ENCODE measurements at regions not wholly inside any gene's neighbourhood (a gene's known extent, or its start where the extent isn't known, plus 50 kb on each side); places are given as distances from the start of the nearest gene placed in this dataset.

DNA sequence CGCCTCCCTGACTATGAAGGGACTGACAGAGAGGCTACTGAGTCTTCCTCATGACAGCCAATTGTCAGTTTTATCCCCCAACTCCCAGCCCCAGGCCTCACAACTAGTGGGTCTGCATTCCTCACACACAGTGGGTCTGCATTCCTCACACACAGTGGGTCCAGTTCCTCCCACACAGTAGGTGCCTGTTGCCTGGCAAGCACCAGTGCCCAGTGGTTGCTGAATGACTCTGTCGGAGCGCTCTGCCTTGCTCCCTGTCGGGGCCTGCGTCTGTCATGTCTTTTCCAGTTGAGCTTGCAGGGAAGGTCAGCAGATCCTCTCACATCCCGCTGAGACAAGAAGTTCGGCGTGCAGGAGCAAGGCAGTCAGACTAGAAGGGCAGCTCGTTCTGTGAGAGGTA is 590.0 kb upstream of the MKI67 start:
- no peaks in the 10 kb centered on the region for H3K4me1 ChIP-seq (ENCODE audit: insufficient read depth, low read length)
- no peaks in the 10 kb centered on the region for H3K27me3 ChIP-seq (ENCODE audit: low read length)
- H3K4me2 ChIP-seq (ENCODE audit: low read length): no peak overlapping the region
- H3K36me3 ChIP-seq (ENCODE audit: low read depth, low read length): no peaks in the 10 kb centered on the region
- ATAC-seq (no peak), DNase-seq (no peak)
- TF ChIP-seq EZH2 (IDR thresholded peaks at IDR 0.05; ENCODE audit: low read length, unreplicated experiment): no peak
- TF ChIP-seq EZH2phosphoT487 (IDR thresholded peaks at IDR 0.05; ENCODE audit: borderline replicate concordance, low read length): no peak
- TF ChIP-seq, protein P1, sequence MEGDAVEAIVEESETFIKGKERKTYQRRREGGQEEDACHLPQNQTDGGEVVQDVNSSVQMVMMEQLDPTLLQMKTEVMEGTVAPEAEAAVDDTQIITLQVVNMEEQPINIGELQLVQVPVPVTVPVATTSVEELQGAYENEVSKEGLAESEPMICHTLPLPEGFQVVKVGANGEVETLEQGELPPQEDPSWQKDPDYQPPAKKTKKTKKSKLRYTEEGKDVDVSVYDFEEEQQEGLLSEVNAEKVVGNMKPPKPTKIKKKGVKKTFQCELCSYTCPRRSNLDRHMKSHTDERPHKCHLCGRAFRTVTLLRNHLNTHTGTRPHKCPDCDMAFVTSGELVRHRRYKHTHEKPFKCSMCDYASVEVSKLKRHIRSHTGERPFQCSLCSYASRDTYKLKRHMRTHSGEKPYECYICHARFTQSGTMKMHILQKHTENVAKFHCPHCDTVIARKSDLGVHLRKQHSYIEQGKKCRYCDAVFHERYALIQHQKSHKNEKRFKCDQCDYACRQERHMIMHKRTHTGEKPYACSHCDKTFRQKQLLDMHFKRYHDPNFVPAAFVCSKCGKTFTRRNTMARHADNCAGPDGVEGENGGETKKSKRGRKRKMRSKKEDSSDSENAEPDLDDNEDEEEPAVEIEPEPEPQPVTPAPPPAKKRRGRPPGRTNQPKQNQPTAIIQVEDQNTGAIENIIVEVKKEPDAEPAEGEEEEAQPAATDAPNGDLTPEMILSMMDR (conservative IDR thresholded peaks at IDR 0.05; ENCODE audit: low read depth, low read length): no peak
- no peaks in the 10 kb centered on the region for H3K9me3 ChIP-seq (ENCODE audit: low read length)
- H3K9ac ChIP-seq (ENCODE audit: low read length): no peak overlapping the region
- H3K9me2 ChIP-seq (replicated peaks; ENCODE audit: low read length): no peaks in the 10 kb centered on the region
- BruUV-seq (replicated peaks): no TSS peak
- ChIA-PET POLR2A (ENCODE audit: unreplicated experiment) (no interaction called here), CTCF (no interaction called here)
- no peaks in the 10 kb centered on the region for H4K20me1 ChIP-seq (ENCODE audit: low read length)
- H3K79me2 ChIP-seq (ENCODE audit: low read length): no peaks in the 10 kb centered on the region
- H2AFZ ChIP-seq (ENCODE audit: low read length): no peak overlapping the region
- intact Hi-C loops (cut with micrococcal nuclease): no loop called here
- no peak overlapping the region for H3K27ac ChIP-seq (ENCODE audit: low read length)
- no peak overlapping the region for H3K4me3 ChIP-seq (ENCODE audit: low read length)
- no peaks in the 10 kb centered on the region for H3F3A ChIP-seq (ENCODE audit: low read length, unreplicated experiment)

GRCh38 chr10:128721963-128722445 is 595.8 kb upstream of the MKI67 start:
- no peaks in the 10 kb centered on the region for H4K20me1 ChIP-seq (ENCODE audit: low read length)
- intact Hi-C loops (cut with micrococcal nuclease): no loop called here
- TF ChIP-seq EZH2phosphoT487 (IDR thresholded peaks at IDR 0.05; ENCODE audit: borderline replicate concordance, low read length) (no peak), EZH2 (IDR thresholded peaks at IDR 0.05; ENCODE audit: low read length, unreplicated experiment) (no peak)
- TF ChIP-seq, protein P1 (conservative IDR thresholded peaks at IDR 0.05; ENCODE audit: low read depth, low read length): no peak
- H3K4me3 ChIP-seq (ENCODE audit: low read length): no peak overlapping the region
- H3K4me2 ChIP-seq (ENCODE audit: low read length): no peak overlapping the region
- no peaks in the 10 kb centered on the region for H3K36me3 ChIP-seq (ENCODE audit: low read depth, low read length)
- CTCF ChIA-PET: no interaction called here
- no peaks in the 10 kb centered on the region for H3F3A ChIP-seq (ENCODE audit: low read length, unreplicated experiment)
- ATAC-seq (no peak), DNase-seq (no peak)
- no peak overlapping the region for H3K9ac ChIP-seq (ENCODE audit: low read length)
- H3K9me3 ChIP-seq (ENCODE audit: low read length): no peaks in the 10 kb centered on the region
- H3K9me2 ChIP-seq (replicated peaks; ENCODE audit: low read length): no peaks in the 10 kb centered on the region
- H3K79me2 ChIP-seq (ENCODE audit: low read length): no peaks in the 10 kb centered on the region
- no peaks in the 10 kb centered on the region for H3K27me3 ChIP-seq (ENCODE audit: low read length)
- no peaks in the 10 kb centered on the region for H3K4me1 ChIP-seq (ENCODE audit: insufficient read depth, low read length)
- no peak overlapping the region for H3K27ac ChIP-seq (ENCODE audit: low read length)
- H2AFZ ChIP-seq (ENCODE audit: low read length): no peak overlapping the region
- POLR2A ChIA-PET (ENCODE audit: unreplicated experiment): no interaction called here
- no TSS peak for BruUV-seq (replicated peaks)

- CTCF ChIA-PET: no interaction called here
Observed at GRCh38 chr10:128722947-128723346, 596.7 kb upstream of the MKI67 start.

More at GRCh38 chr10:128722947-128723346, 596.7 kb upstream of the MKI67 start:
- Histone ChIP-seq H3K4me3 (ENCODE audit: low read length) (no peak overlapping the region), H2AFZ (ENCODE audit: low read length) (no peak overlapping the region), H3K9me3 (ENCODE audit: low read length) (no peaks in the 10 kb centered on the region), H3K4me2 (ENCODE audit: low read length) (no peak overlapping the region), H3K27me3 (ENCODE audit: low read length) (no peaks in the 10 kb centered on the region), H3F3A (ENCODE audit: low read length, unreplicated experiment) (no peaks in the 10 kb centered on the region), H3K79me2 (ENCODE audit: low read length) (no peaks in the 10 kb centered on the region), H3K27ac (ENCODE audit: low read length) (no peak overlapping the region), H3K9ac (ENCODE audit: low read length) (no peak overlapping the region), H3K36me3 (ENCODE audit: low read depth, low read length) (no peaks in the 10 kb centered on the region), H4K20me1 (ENCODE audit: low read length) (no peaks in the 10 kb centered on the region), H3K9me2 (replicated peaks; ENCODE audit: low read length) (no peaks in the 10 kb centered on the region), H3K4me1 (ENCODE audit: insufficient read depth, low read length) (no peaks in the 10 kb centered on the region)
- POLR2A ChIA-PET (ENCODE audit: unreplicated experiment): no interaction called here
- TF ChIP-seq, protein P1 (conservative IDR thresholded peaks at IDR 0.05; ENCODE audit: low read depth, low read length): no peak
- no peak for TF ChIP-seq EZH2phosphoT487 (IDR thresholded peaks at IDR 0.05; ENCODE audit: borderline replicate concordance, low read length)
- TF ChIP-seq EZH2 (IDR thresholded peaks at IDR 0.05; ENCODE audit: low read length, unreplicated experiment): no peak
- no TSS peak for BruUV-seq (replicated peaks)
- no peak for DNase-seq
- no peak for ATAC-seq
- intact Hi-C loops (cut with micrococcal nuclease): no loop called here

Data from PC-3 (cell line).